ENCODE measurements at regions not wholly inside any gene's neighbourhood (a gene's known extent, or its start where the extent isn't known, plus 50 kb on each side); places are given as distances from the start of the nearest gene placed in this dataset.

- TF ChIP-seq CTCF (conservative IDR thresholded peaks at IDR 0.05; ENCODE audit: low read depth in 2 of 2) (no peak), EZH2 (IDR thresholded peaks at IDR 0.05; ENCODE audit: low read depth, unreplicated experiment) (no peak), CREB1 (CRISPR knock-in tag; IDR thresholded peaks at IDR 0.05; ENCODE audit: low read depth) (no peak), REST (IDR thresholded peaks at IDR 0.05; ENCODE audit: unreplicated experiment) (no peak)
Observed at GRCh38 chr9:2298217-2298616, 283.1 kb downstream of the SMARCA2 start.
